Sigmoid colon (tissue), 4 donors: ENCODE measurements at regions not wholly inside any gene's neighbourhood (a gene's known extent, or its start where the extent isn't known, plus 50 kb on each side); places are given as distances from the start of the nearest gene placed in this dataset.

Experiments used
- POLR2AphosphoS5 ChIP-seq, 4 donors: sonication (generic); formaldehyde crosslinking; IDR thresholded peaks; one replicate each; pipeline ENCODE4 v1.6.1; 2017; ENCODE audit warnings: antibody characterized with exemption in 4 of 4
- TF ChIP-seq, protein P1 (sequence below), 4 experiments: fragments of 450-650 bp in 3 of 4; fragments of 200-600 bp in 1 of 4; IDR thresholded peaks; one replicate each; pipeline ENCODE4 v1.5.1; 2016 to 2019; ENCODE audit warnings: antibody characterized with exemption in 4 of 4, mild to moderate bottlenecking in 3 of 4, moderate library complexity in 2 of 4

DNA sequence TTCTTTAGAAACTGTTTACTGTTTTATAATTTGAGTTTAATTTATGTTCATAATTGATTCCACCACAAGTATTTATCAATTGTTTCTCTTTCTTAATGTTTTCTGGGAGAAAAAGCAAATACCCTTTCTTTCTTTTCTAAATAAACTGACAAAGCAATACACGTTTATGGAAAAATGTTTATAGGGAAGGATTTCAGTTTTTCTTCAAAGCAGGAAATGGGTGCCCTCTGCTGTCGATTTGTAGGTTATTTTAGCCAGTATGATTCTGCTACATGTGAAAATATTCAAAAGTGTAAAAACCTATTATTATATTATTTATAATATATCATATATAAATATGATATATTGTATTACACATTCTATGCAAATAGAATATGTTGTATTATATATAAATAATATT, 921.0 kb upstream of the ROBO1 start:
- TF ChIP-seq, protein P1, sequence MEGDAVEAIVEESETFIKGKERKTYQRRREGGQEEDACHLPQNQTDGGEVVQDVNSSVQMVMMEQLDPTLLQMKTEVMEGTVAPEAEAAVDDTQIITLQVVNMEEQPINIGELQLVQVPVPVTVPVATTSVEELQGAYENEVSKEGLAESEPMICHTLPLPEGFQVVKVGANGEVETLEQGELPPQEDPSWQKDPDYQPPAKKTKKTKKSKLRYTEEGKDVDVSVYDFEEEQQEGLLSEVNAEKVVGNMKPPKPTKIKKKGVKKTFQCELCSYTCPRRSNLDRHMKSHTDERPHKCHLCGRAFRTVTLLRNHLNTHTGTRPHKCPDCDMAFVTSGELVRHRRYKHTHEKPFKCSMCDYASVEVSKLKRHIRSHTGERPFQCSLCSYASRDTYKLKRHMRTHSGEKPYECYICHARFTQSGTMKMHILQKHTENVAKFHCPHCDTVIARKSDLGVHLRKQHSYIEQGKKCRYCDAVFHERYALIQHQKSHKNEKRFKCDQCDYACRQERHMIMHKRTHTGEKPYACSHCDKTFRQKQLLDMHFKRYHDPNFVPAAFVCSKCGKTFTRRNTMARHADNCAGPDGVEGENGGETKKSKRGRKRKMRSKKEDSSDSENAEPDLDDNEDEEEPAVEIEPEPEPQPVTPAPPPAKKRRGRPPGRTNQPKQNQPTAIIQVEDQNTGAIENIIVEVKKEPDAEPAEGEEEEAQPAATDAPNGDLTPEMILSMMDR (IDR thresholded peaks at IDR 0.05), result peak in 1 of 4 experiments; percentile 11
- no peak for TF ChIP-seq POLR2AphosphoS5 (IDR thresholded peaks at IDR 0.05)
